ENCODE measurements at regions not wholly inside any gene's neighbourhood (a gene's known extent, or its start where the extent isn't known, plus 50 kb on each side); places are given as distances from the start of the nearest gene placed in this dataset.
A peak's percentile ranks its signal among the peaks of the same experiment; 100 is the strongest.

DNA sequence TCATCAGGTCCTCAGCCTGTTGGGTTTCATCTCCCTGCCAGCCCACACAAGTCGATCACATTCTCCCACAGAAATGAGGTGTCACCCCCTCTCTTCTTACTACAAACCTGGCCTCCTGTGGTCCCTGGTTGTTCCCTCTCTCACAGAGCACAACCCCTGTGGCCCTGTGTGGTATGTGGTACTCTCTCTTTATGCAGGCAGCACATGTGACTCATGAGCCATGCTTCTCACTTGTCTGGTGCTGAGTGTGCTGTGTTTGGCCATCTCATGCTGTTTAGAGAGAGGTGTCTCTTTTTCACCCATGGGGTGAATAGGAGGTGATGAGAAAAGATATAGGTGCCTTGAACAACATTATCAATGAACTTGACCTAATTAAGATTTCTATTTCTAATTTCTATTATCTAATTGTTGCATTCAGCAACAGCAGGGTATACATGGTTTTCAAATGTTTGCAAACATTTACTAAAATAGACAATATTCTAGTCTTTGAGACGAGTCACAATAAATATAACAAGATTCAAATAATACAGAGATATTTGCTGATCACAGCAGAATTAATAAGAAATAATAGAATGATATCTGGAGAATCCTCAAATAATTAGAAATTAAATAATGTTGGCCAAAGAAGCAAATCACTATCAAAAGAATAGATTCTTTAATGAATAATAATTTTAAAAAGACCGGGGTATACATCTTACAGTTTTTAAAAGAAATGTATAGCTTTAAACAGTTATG lies 633.8 kb upstream of the IGFBP3 start:
- Histone ChIP-seq H2AFZ (ENCODE audit: low read depth, low read length) (no peak overlapping the region), H3K4me1 (ENCODE audit: insufficient read depth, low read length) (peaks cover 23% of the 10 kb centered on the region), H3K4me2 (ENCODE audit: low read length) (no peak overlapping the region), H3K9ac (ENCODE audit: low read length) (no peak overlapping the region), H3K27me3 (ENCODE audit: insufficient read depth, low read length) (no peaks in the 10 kb centered on the region), H3K36me3 (ENCODE audit: insufficient read depth, low read length) (no peaks in the 10 kb centered on the region), H4K20me1 (ENCODE audit: insufficient read depth, low read length) (no peaks in the 10 kb centered on the region), H3K9me3 (ENCODE audit: insufficient read depth, low read depth, low read length) (no peaks in the 10 kb centered on the region), H3K79me2 (ENCODE audit: insufficient read depth, low read length) (no peaks in the 10 kb centered on the region), H3K27ac (ENCODE audit: low read depth, low read length) (no peak overlapping the region), H3K4me3 (ENCODE audit: insufficient read depth, low read depth, low read length) (no peak overlapping the region)
- FAIRE-seq (peak; percentile 75), DNase-seq (ENCODE audit: low read depth) (peak; percentile 76)
- H3K4me1 Mint-ChIP-seq (ENCODE audit: low read depth, unreplicated experiment), result peaks cover 25% of the 10 kb centered on the region
- no peaks in the 10 kb centered on the region for H3K36me3 Mint-ChIP-seq (ENCODE audit: low read depth, unreplicated experiment)
- no peaks in the 10 kb centered on the region for H3K27me3 Mint-ChIP-seq (ENCODE audit: low read depth, unreplicated experiment)
- TF ChIP-seq EZH2 (IDR thresholded peaks at IDR 0.05; ENCODE audit: insufficient read depth, low read length) (no peak), CTCF (IDR thresholded peaks at IDR 0.05; ENCODE audit: insufficient read depth, low read depth, low read length) (no peak)
- no peak overlapping the region for H3K27ac Mint-ChIP-seq (ENCODE audit: unreplicated experiment)
- no peaks in the 10 kb centered on the region for H3K9me3 Mint-ChIP-seq (ENCODE audit: unreplicated experiment)
- no peak overlapping the region for H3K4me3 Mint-ChIP-seq (ENCODE audit: unreplicated experiment)

- Mint-ChIP-seq H3K4me3 (ENCODE audit: unreplicated experiment) (no peak overlapping the region), H3K9me3 (ENCODE audit: unreplicated experiment) (no peaks in the 10 kb centered on the region), H3K36me3 (ENCODE audit: low read depth, unreplicated experiment) (no peaks in the 10 kb centered on the region), H3K4me1 (ENCODE audit: low read depth, unreplicated experiment) (peaks cover 7% of the 10 kb centered on the region), H3K27me3 (ENCODE audit: low read depth, unreplicated experiment) (no peaks in the 10 kb centered on the region), H3K27ac (ENCODE audit: unreplicated experiment) (no peak overlapping the region)
- DNase-seq (ENCODE audit: low read depth), result no peak
- no peak overlapping the region for H3K4me2 ChIP-seq (ENCODE audit: low read length)
- no peaks in the 10 kb centered on the region for H3K9me3 ChIP-seq (ENCODE audit: insufficient read depth, low read depth, low read length)
- H3K36me3 ChIP-seq (ENCODE audit: insufficient read depth, low read length), result no peaks in the 10 kb centered on the region
- peaks cover 5% of the 10 kb centered on the region for H3K4me1 ChIP-seq (ENCODE audit: insufficient read depth, low read length)
- no peak overlapping the region for H3K9ac ChIP-seq (ENCODE audit: low read length)
- H3K27me3 ChIP-seq (ENCODE audit: insufficient read depth, low read length), result no peaks in the 10 kb centered on the region
- TF ChIP-seq CTCF (IDR thresholded peaks at IDR 0.05; ENCODE audit: insufficient read depth, low read depth, low read length), result no peak
- no peak for TF ChIP-seq EZH2 (IDR thresholded peaks at IDR 0.05; ENCODE audit: insufficient read depth, low read length)
- H3K27ac ChIP-seq (ENCODE audit: low read depth, low read length), result no peak overlapping the region
- H3K79me2 ChIP-seq (ENCODE audit: insufficient read depth, low read length), result no peaks in the 10 kb centered on the region
- H2AFZ ChIP-seq (ENCODE audit: low read depth, low read length), result no peak overlapping the region
- no peak overlapping the region for H3K4me3 ChIP-seq (ENCODE audit: insufficient read depth, low read depth, low read length)
- no peak for FAIRE-seq
- H4K20me1 ChIP-seq (ENCODE audit: insufficient read depth, low read length), result no peaks in the 10 kb centered on the region
Measured at GRCh38 chr7:46551603-46552002, 630.5 kb upstream of the IGFBP3 start.

GRCh38 chr7:46550864-46551263 lies 629.8 kb upstream of the IGFBP3 start:
- Histone ChIP-seq H3K27me3 (ENCODE audit: insufficient read depth, low read length) (no peaks in the 10 kb centered on the region), H3K27ac (ENCODE audit: low read depth, low read length) (no peak overlapping the region), H3K9me3 (ENCODE audit: insufficient read depth, low read depth, low read length) (no peaks in the 10 kb centered on the region), H2AFZ (ENCODE audit: low read depth, low read length) (no peak overlapping the region), H3K36me3 (ENCODE audit: insufficient read depth, low read length) (no peaks in the 10 kb centered on the region), H4K20me1 (ENCODE audit: insufficient read depth, low read length) (no peaks in the 10 kb centered on the region), H3K4me3 (ENCODE audit: insufficient read depth, low read depth, low read length) (no peak overlapping the region), H3K9ac (ENCODE audit: low read length) (no peak overlapping the region), H3K79me2 (ENCODE audit: insufficient read depth, low read length) (no peaks in the 10 kb centered on the region), H3K4me2 (ENCODE audit: low read length) (no peak overlapping the region), H3K4me1 (ENCODE audit: insufficient read depth, low read length) (peaks cover 10% of the 10 kb centered on the region)
- no peak overlapping the region for H3K27ac Mint-ChIP-seq (ENCODE audit: unreplicated experiment)
- no peaks in the 10 kb centered on the region for H3K36me3 Mint-ChIP-seq (ENCODE audit: low read depth, unreplicated experiment)
- no peaks in the 10 kb centered on the region for H3K27me3 Mint-ChIP-seq (ENCODE audit: low read depth, unreplicated experiment)
- DNase-seq (ENCODE audit: low read depth) (no peak), FAIRE-seq (peak; percentile 39)
- no peak overlapping the region for H3K4me3 Mint-ChIP-seq (ENCODE audit: unreplicated experiment)
- TF ChIP-seq EZH2 (IDR thresholded peaks at IDR 0.05; ENCODE audit: insufficient read depth, low read length) (no peak), CTCF (IDR thresholded peaks at IDR 0.05; ENCODE audit: insufficient read depth, low read depth, low read length) (no peak)
- no peaks in the 10 kb centered on the region for H3K9me3 Mint-ChIP-seq (ENCODE audit: unreplicated experiment)
- H3K4me1 Mint-ChIP-seq (ENCODE audit: low read depth, unreplicated experiment), result peaks cover 10% of the 10 kb centered on the region
